ENCODE measurements at regions not wholly inside any gene's neighbourhood (a gene's known extent, or its start where the extent isn't known, plus 50 kb on each side); places are given as distances from the start of the nearest gene placed in this dataset.

GRCh38 chr2:79414690-79415089 is 98.2 kb upstream of the CTNNA2 start (continued):
- TF ChIP-seq ZMIZ1 (IDR thresholded peaks at IDR 0.05; ENCODE audit: low read depth in 2 of 2, low read length in 2 of 2), result no peak

- DNase-seq (ENCODE audit: extremely low read depth in 1 of 4, low spot score in 3 of 4) (no peak), FAIRE-seq (no peak), ATAC-seq (no peak)
- Histone ChIP-seq H3K4me3 (no peak overlapping the region), H3K9me3 (replicated peaks; ENCODE audit: control insufficient read depth, insufficient read depth, low read depth, low read length) (no peaks in the 10 kb centered on the region; the same call in 1 of the 2 replicates), H2AFZ (ENCODE audit: low read depth, low read length) (no peak overlapping the region), H3K36me3 (ENCODE audit: control insufficient read depth, insufficient read depth, low read length) (no peaks in the 10 kb centered on the region), H3K9ac (ENCODE audit: insufficient read depth in 1 of 2, low read depth in 2 of 2, low read length in 2 of 2) (no peak overlapping the region), H3K4me1 (replicated peaks in 1 of 2; ENCODE audit: control insufficient read depth in 2 of 2, insufficient read depth in 2 of 2, low read length in 2 of 2) (no peaks in the 10 kb centered on the region), H3K27me3 (ENCODE audit: control insufficient read depth in 2 of 2, insufficient read depth in 2 of 2, low read length in 2 of 2) (no peaks in the 10 kb centered on the region), H3K4me2 (ENCODE audit: insufficient read depth, low read length) (no peak overlapping the region), H3K27ac (ENCODE audit: extremely low read depth, low read depth, low read length) (no peak overlapping the region), H3K79me2 (ENCODE audit: control insufficient read depth, insufficient read depth, low read length) (no peaks in the 10 kb centered on the region), H3K9me1 (ENCODE audit: control insufficient read depth, insufficient read depth, low read length) (no peaks in the 10 kb centered on the region), H4K20me1 (replicated peaks; ENCODE audit: control insufficient read depth, insufficient read depth, low read length) (no peaks in the 10 kb centered on the region)
- CTCF ChIA-PET (ENCODE audit: low intra/inter-chr PET ratio), result no interaction called here
- in situ Hi-C loops (cut with MboI), result no loop called here
- intact Hi-C loops (cut with micrococcal nuclease), result no loop called here
- POLR2A ChIA-PET, result no interaction called here
- WGBS (ENCODE audit: insufficient coverage, low coverage, missing lambda C conversion rate), result 0% methylated on average over 1 of the region's 1 CpG
- BruUV-seq (replicated peaks), result no TSS peak
- no peak for TF ChIP-seq SNRNP70 (optimal IDR thresholded peaks at IDR 0.05; ENCODE audit: low read depth, low read length)
- TF ChIP-seq RHOXF2B (CRISPR knock-in tag; conservative IDR thresholded peaks at IDR 0.05), result no peak
- TF ChIP-seq YBX1 (IDR thresholded peaks at IDR 0.05), result no peak
- TF ChIP-seq BRD9 (IDR thresholded peaks at IDR 0.05; ENCODE audit: low read depth, partially characterized antibody), result no peak
- no peak for TF ChIP-seq CEBPB (tag; IDR thresholded peaks at IDR 0.05)
- no peak for TF ChIP-seq SOX6 (IDR thresholded peaks at IDR 0.05)
- TF ChIP-seq ZNF354B (CRISPR knock-in tag; IDR thresholded peaks at IDR 0.05), result no peak
- TF ChIP-seq PPARD (CRISPR knock-in tag; IDR thresholded peaks at IDR 0.05), result no peak
- TF ChIP-seq ETS2 (tag; IDR thresholded peaks at IDR 0.05; ENCODE audit: borderline replicate concordance, poor library complexity, severe bottlenecking), result no peak
- TF ChIP-seq NFIX (CRISPR knock-in tag; IDR thresholded peaks at IDR 0.05; ENCODE audit: low read depth), result no peak
Observed at GRCh38 chr2:79394485-79394859, 118.4 kb upstream of the CTNNA2 start.
